B cell (primary cell): ENCODE measurements at regions not wholly inside any gene's neighbourhood (a gene's known extent, or its start where the extent isn't known, plus 50 kb on each side); places are given as distances from the start of the nearest gene placed in this dataset.

Experiments used
- ATAC-seq: fragments of 200-7000 bp; cut with Tn5 transposase; one replicate; pipeline ENCODE4 v1.10.0; 2021; ENCODE audit warnings: low read depth, mild to moderate bottlenecking, moderate number of reproducible peaks, moderate library complexity
- CTCF ChIA-PET: fragments of 350-600 bp; sonication (Branson Sonifier 250); formaldehyde crosslinking; loops from one replicate; lab custom pipeline; 2021; ENCODE audit warnings: antibody characterized with exemption, inconsistent platforms; lab: Charles Lee
- POLR2A ChIA-PET: fragments of 350-600 bp; sonication (Branson Sonifier 250); formaldehyde crosslinking; loops from one replicate; lab custom pipeline; 2021; ENCODE audit warnings: antibody characterized with exemption; lab: Charles Lee
- DNase-seq: peaks from one replicate; pipeline ENCODE4 v3.0.0; 2013
- H2AFZ ChIP-seq: 2 replicates; pipeline ENCODE4 v1.6.1; 2012; ENCODE audit warnings: mild to moderate bottlenecking, low read depth, low read length; ENCODE audit not compliant: insufficient read depth, poor library complexity, severe bottlenecking
- H3K27ac ChIP-seq, 2 donors: 1 replicate in 1 of 2; 2 replicates in 1 of 2; pipeline ENCODE4 v1.5.1; 2012 to 2013; ENCODE audit warnings: low read length in 2 of 2, mild to moderate bottlenecking in 2 of 2, moderate library complexity in 1 of 2
- H3K27me3 ChIP-seq, 4 experiments: fragments of 200-600 bp in 1 of 4; sonication (generic) in 1 of 4; replicated peaks in 1 of 4; 1 replicate in 2 of 4; 2 replicates in 2 of 4; pipeline versions ENCODE4 v1.6.1 to v1.7.0; 2013 to 2016; ENCODE audit warnings: low read length in 3 of 4, mild to moderate bottlenecking in 2 of 4, mixed read lengths in 1 of 4, moderate library complexity in 1 of 4; ENCODE audit not compliant: insufficient read depth in 4 of 4, control insufficient read depth in 3 of 4; ENCODE audit errors: control extremely low read depth in 1 of 4
- H3K36me3 ChIP-seq, 2 experiments: replicated peaks in 1 of 2; 1 replicate in 1 of 2; 2 replicates in 1 of 2; pipeline versions ENCODE4 v1.6.1 to v1.7.1; 2013; ENCODE audit warnings: low read length in 1 of 2; ENCODE audit not compliant: insufficient read depth in 2 of 2, control insufficient read depth in 1 of 2; ENCODE audit errors: control extremely low read depth in 1 of 2, extremely low read depth in 1 of 2
- H3K4me1 ChIP-seq, 2 donors: fragments of 200-600 bp in 1 of 2; sonication (generic) in 1 of 2; 1 replicate in 1 of 2; 2 replicates in 1 of 2; pipeline versions ENCODE4 v1.5.1 to v1.6.1; 2013 to 2017; ENCODE audit warnings: low read length in 2 of 2; ENCODE audit not compliant: control insufficient read depth in 2 of 2, insufficient read depth in 2 of 2
- H3K4me2 ChIP-seq: replicated peaks from 2 replicates; pipeline ENCODE3; 2012; ENCODE audit warnings: mild to moderate bottlenecking, low read depth, low read length; ENCODE audit not compliant: poor library complexity, severe bottlenecking
- H3K4me3 ChIP-seq, 5 experiments: fragments of 200-600 bp in 1 of 5; sonication (generic) in 1 of 5; 1 replicate in 3 of 5; 2 replicates in 2 of 5; pipeline versions ENCODE4 v1.5.1 to v1.7.0; 2011 to 2016; ENCODE audit warnings: low read length in 4 of 5, mild to moderate bottlenecking in 4 of 5, low read depth in 2 of 5, control low read depth in 1 of 5, moderate library complexity in 1 of 5; ENCODE audit not compliant: insufficient read depth in 1 of 5; ENCODE audit errors: control extremely low read depth in 1 of 5, extremely low read depth in 1 of 5
- H3K79me2 ChIP-seq: fragments of 200-600 bp; sonication (generic); one replicate; pipeline ENCODE4 v1.6.0; 2016; ENCODE audit warnings: low read length; ENCODE audit not compliant: control insufficient read depth, insufficient read depth
- H3K9ac ChIP-seq: fragments of 200-600 bp; sonication (generic); 2 replicates; pipeline ENCODE4 v1.6.1; 2017; ENCODE audit warnings: mild to moderate bottlenecking, low read length, moderate library complexity
- H3K9me3 ChIP-seq, 3 donors: one replicate each; pipeline versions ENCODE4 v1.6.1 to v1.7.1; 2013; ENCODE audit warnings: low read length in 2 of 3; ENCODE audit not compliant: control insufficient read depth in 2 of 3, insufficient read depth in 1 of 3; ENCODE audit errors: control extremely low read depth in 1 of 3
- H4K20me1 ChIP-seq: 2 replicates; pipeline ENCODE4 v1.6.0; 2012; ENCODE audit warnings: mild to moderate bottlenecking, low read length; ENCODE audit not compliant: insufficient read depth, control insufficient read depth, poor library complexity, severe bottlenecking
- H3K27ac Mint-ChIP-seq: one replicate; pipeline ENCODE4 v1.8.0; 2021; ENCODE audit warnings: mixed read lengths
- H3K27me3 Mint-ChIP-seq: one replicate; pipeline ENCODE4 v1.8.0; 2021; ENCODE audit warnings: mixed read lengths
- H3K4me1 Mint-ChIP-seq: one replicate; pipeline ENCODE4 v1.8.0; 2021; ENCODE audit warnings: mixed read lengths
- H3K4me3 Mint-ChIP-seq: one replicate; pipeline ENCODE4 v1.8.0; 2021; ENCODE audit warnings: mixed read lengths
- H3K9me3 Mint-ChIP-seq: one replicate; pipeline ENCODE4 v1.8.0; 2022; ENCODE audit warnings: mixed read lengths; ENCODE audit not compliant: insufficient read depth
- EZH2 ChIP-seq: IDR thresholded peaks from 2 replicates; pipeline ENCODE4 v1.6.1; 2012; ENCODE audit warnings: borderline replicate concordance, low read depth, mild to moderate bottlenecking, moderate library complexity, low read length; ENCODE audit not compliant: insufficient read depth, poor library complexity, severe bottlenecking
- WGBS: methylation state at CpG from one replicate; pipeline ENCODE4 v1.1.5; 2013; ENCODE audit warnings: missing lambda C conversion rate; ENCODE audit not compliant: insufficient coverage; 5-methylcytosine and 5-hydroxymethylcytosine counted together
- intact Hi-C: fragments of 100-400 bp; cut with micrococcal nuclease; formaldehyde crosslinking; loops from one replicate; pipeline ENCODE4 v1.10.0; 2022
- TF ChIP-seq, protein P1 (sequence below): fragments of 200-600 bp; IDR thresholded peaks from one replicate; pipeline ENCODE4 v1.8.0; 2022; ENCODE audit warnings: antibody characterized with exemption, mild to moderate bottlenecking

DNA sequence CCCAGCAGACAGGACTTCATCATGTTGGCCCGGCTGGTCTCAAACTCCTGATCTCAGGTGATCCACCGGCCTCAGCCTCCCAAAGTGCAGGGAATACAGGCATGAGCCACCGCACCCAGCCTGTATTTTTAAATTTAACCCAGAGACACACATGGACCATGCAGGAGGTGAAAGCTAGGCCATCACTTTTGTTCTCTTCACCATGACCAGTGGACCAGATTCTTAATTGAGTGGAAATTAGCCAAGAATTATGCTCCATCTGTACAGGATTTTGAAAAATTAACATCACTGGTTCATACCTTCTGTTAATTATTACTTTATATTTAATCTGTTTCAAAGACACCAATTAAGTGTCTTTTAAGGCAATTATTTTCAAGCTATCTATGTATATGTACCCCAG lies 493.6 kb upstream of the NOX3 start:
- Histone ChIP-seq H3K4me2 (no peak overlapping the region), H3K9me3 (peaks cover 0 to 24% (median 22%) of the 10 kb centered on the region in 3 donors), H4K20me1 (no peaks in the 10 kb centered on the region), H3K4me3 (no peak overlapping the region), H3K36me3 (no peaks in the 10 kb centered on the region), H3K27ac (no peak overlapping the region), H3K79me2 (no peaks in the 10 kb centered on the region), H2AFZ (no peak overlapping the region), H3K27me3 (no peaks in the 10 kb centered on the region), H3K9ac (no peak overlapping the region), H3K4me1 (no peaks in the 10 kb centered on the region)
- no peak overlapping the region for H3K4me3 Mint-ChIP-seq
- DNase-seq (no peak), ATAC-seq (no peak)
- intact Hi-C loops = no loop called here
- H3K27ac Mint-ChIP-seq = no peak overlapping the region
- H3K9me3 Mint-ChIP-seq = peaks cover 3% of the 10 kb centered on the region
- H3K27me3 Mint-ChIP-seq = peaks cover 3% of the 10 kb centered on the region
- no peaks in the 10 kb centered on the region for H3K4me1 Mint-ChIP-seq
- 94% methylated on average over 3 of the region's 3 CpGs for WGBS
- POLR2A ChIA-PET = no interaction called here
- CTCF ChIA-PET = no interaction called here
- no peak for TF ChIP-seq EZH2
- TF ChIP-seq, protein P1, sequence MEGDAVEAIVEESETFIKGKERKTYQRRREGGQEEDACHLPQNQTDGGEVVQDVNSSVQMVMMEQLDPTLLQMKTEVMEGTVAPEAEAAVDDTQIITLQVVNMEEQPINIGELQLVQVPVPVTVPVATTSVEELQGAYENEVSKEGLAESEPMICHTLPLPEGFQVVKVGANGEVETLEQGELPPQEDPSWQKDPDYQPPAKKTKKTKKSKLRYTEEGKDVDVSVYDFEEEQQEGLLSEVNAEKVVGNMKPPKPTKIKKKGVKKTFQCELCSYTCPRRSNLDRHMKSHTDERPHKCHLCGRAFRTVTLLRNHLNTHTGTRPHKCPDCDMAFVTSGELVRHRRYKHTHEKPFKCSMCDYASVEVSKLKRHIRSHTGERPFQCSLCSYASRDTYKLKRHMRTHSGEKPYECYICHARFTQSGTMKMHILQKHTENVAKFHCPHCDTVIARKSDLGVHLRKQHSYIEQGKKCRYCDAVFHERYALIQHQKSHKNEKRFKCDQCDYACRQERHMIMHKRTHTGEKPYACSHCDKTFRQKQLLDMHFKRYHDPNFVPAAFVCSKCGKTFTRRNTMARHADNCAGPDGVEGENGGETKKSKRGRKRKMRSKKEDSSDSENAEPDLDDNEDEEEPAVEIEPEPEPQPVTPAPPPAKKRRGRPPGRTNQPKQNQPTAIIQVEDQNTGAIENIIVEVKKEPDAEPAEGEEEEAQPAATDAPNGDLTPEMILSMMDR = no peak

DNA sequence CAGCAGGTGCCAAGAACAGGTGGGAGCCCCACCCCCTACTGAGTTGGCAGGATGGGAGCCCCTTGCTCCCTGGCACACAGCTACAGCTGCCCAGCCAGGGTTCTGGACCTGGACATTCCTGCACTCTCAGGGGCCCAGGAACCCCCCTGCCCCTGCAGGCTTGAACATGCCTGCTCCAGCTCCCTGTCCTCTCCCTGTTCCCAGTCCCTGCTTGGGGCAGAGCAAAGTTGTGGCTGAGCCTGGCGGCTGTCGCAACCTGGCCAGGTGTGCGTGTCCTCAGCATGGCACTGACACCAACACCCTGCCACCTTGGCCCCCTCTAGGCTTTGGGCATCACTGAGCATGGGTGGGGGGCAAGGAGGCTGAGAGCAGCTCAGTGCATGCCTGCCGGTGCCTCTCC lies 491.2 kb upstream of the NOX3 start:
- peaks cover 3% of the 10 kb centered on the region for H3K27me3 Mint-ChIP-seq
- H3K79me2 ChIP-seq = no peaks in the 10 kb centered on the region
- peaks cover 3% of the 10 kb centered on the region for H3K9me3 Mint-ChIP-seq
- H3K27ac Mint-ChIP-seq = no peak overlapping the region
- H3K9ac ChIP-seq = no peak overlapping the region
- H3K4me1 ChIP-seq = no peaks in the 10 kb centered on the region
- no peaks in the 10 kb centered on the region for H3K27me3 ChIP-seq
- no peak overlapping the region for H2AFZ ChIP-seq
- H3K27ac ChIP-seq = no peak overlapping the region
- CTCF ChIA-PET = no interaction called here
- H3K4me1 Mint-ChIP-seq = no peaks in the 10 kb centered on the region
- intact Hi-C loops = no loop called here
- H3K4me3 ChIP-seq = no peak overlapping the region
- H3K4me3 Mint-ChIP-seq = no peak overlapping the region
- DNase-seq = peak; percentile 10
- POLR2A ChIA-PET = no interaction called here
- no peak overlapping the region for H3K4me2 ChIP-seq
- ATAC-seq = no peak
- TF ChIP-seq, protein P1 = no peak
- no peak for TF ChIP-seq EZH2
- peaks cover 0 to 24% (median 22%) of the 10 kb centered on the region in 3 donors for H3K9me3 ChIP-seq
- H4K20me1 ChIP-seq = no peaks in the 10 kb centered on the region
- 97% methylated on average over 4 of the region's 4 CpGs for WGBS
- H3K36me3 ChIP-seq = no peaks in the 10 kb centered on the region
